ENCODE measurements at regions not wholly inside any gene's neighbourhood (a gene's known extent, or its start where the extent isn't known, plus 50 kb on each side); places are given as distances from the start of the nearest gene placed in this dataset.

GRCh38 chr20:4083098-4083865 is 65.3 kb upstream of the SMOX start:
- H3K36me3 ChIP-seq (replicated peaks; ENCODE audit: insufficient read depth, low read depth) = no peaks in the 10 kb centered on the region
- H3K9me3 ChIP-seq (ENCODE audit: low read depth) = no peaks in the 10 kb centered on the region
- H3K27me3 ChIP-seq = no peaks in the 10 kb centered on the region
- peaks cover 13% of the 10 kb centered on the region for H3K4me1 ChIP-seq (ENCODE audit: insufficient read depth)
- peak overlapping the region; percentile 60 for H3K4me2 ChIP-seq
- no peaks in the 10 kb centered on the region for H3K9me2 ChIP-seq (replicated peaks; ENCODE audit: insufficient read depth)
- H3K79me2 ChIP-seq = no peaks in the 10 kb centered on the region
- 9% methylated on average over 5 of the region's 11 CpGs for WGBS (ENCODE audit: low lambda C conversion rate, missing lambda C conversion rate)
- peak overlapping the region; percentile 42 for H2AFZ ChIP-seq
- TF ChIP-seq EZH2 (IDR thresholded peaks at IDR 0.05; ENCODE audit: borderline replicate concordance) = no peak
- TF ChIP-seq CTCF (IDR thresholded peaks at IDR 0.05; ENCODE audit: poor library complexity) = no peak
- no peak for TF ChIP-seq EZH2phosphoT487 (IDR thresholded peaks at IDR 0.05; ENCODE audit: low read depth, severe bottlenecking, unreplicated experiment)
- H4K20me1 ChIP-seq (ENCODE audit: insufficient read depth, poor library complexity, severe bottlenecking) = no peaks in the 10 kb centered on the region
- DNase-seq (ENCODE audit: low spot score) = no peak
- no peak overlapping the region for H3K4me3 ChIP-seq
- peak overlapping the region; percentile 54 for H3K27ac ChIP-seq

GRCh38 chr20:4082406-4083097 is 66.1 kb upstream of the SMOX start:
- Histone ChIP-seq H4K20me1 (ENCODE audit: insufficient read depth, poor library complexity, severe bottlenecking) (no peaks in the 10 kb centered on the region), H3K36me3 (replicated peaks; ENCODE audit: insufficient read depth, low read depth) (no peaks in the 10 kb centered on the region), H3K4me2 (peak overlapping the region; percentile 57), H3K4me1 (ENCODE audit: insufficient read depth) (peaks cover 13% of the 10 kb centered on the region), H3K9me2 (replicated peaks; ENCODE audit: insufficient read depth) (no peaks in the 10 kb centered on the region), H3K27me3 (no peaks in the 10 kb centered on the region), H3K9me3 (ENCODE audit: low read depth) (no peaks in the 10 kb centered on the region), H3K4me3 (no peak overlapping the region), H2AFZ (peak overlapping the region; percentile 41), H3K79me2 (no peaks in the 10 kb centered on the region), H3K27ac (peak overlapping the region; percentile 64)
- peak; percentile 74 for DNase-seq (ENCODE audit: low spot score)
- TF ChIP-seq EZH2 (IDR thresholded peaks at IDR 0.05; ENCODE audit: borderline replicate concordance) (no peak), EZH2phosphoT487 (IDR thresholded peaks at IDR 0.05; ENCODE audit: low read depth, severe bottlenecking, unreplicated experiment) (no peak), CTCF (IDR thresholded peaks at IDR 0.05; ENCODE audit: poor library complexity) (no peak)
- 39% methylated on average over 4 of the region's 7 CpGs for WGBS (ENCODE audit: low lambda C conversion rate, missing lambda C conversion rate)

GRCh38 chr20:4081421-4081820 is 66.1 kb upstream of the RNF24 start:
- WGBS (ENCODE audit: low lambda C conversion rate, missing lambda C conversion rate) = 92% methylated on average over 4 of the region's 4 CpGs

More at GRCh38 chr20:4081421-4081820, 66.1 kb upstream of the RNF24 start:
- H2AFZ ChIP-seq = no peak overlapping the region
- no peaks in the 10 kb centered on the region for H3K9me3 ChIP-seq (ENCODE audit: low read depth)
- H4K20me1 ChIP-seq (ENCODE audit: insufficient read depth, poor library complexity, severe bottlenecking) = no peaks in the 10 kb centered on the region
- H3K27me3 ChIP-seq = no peaks in the 10 kb centered on the region
- H3K9me2 ChIP-seq (replicated peaks; ENCODE audit: insufficient read depth) = no peaks in the 10 kb centered on the region
- no peaks in the 10 kb centered on the region for H3K36me3 ChIP-seq (replicated peaks; ENCODE audit: insufficient read depth, low read depth)
- no peak overlapping the region for H3K4me3 ChIP-seq
- TF ChIP-seq EZH2 (IDR thresholded peaks at IDR 0.05; ENCODE audit: borderline replicate concordance) (no peak), EZH2phosphoT487 (IDR thresholded peaks at IDR 0.05; ENCODE audit: low read depth, severe bottlenecking, unreplicated experiment) (no peak), CTCF (IDR thresholded peaks at IDR 0.05; ENCODE audit: poor library complexity) (no peak)
- no peaks in the 10 kb centered on the region for H3K79me2 ChIP-seq
- DNase-seq (ENCODE audit: low spot score) = no peak
- H3K27ac ChIP-seq = no peak overlapping the region
- peaks cover 13% of the 10 kb centered on the region for H3K4me1 ChIP-seq (ENCODE audit: insufficient read depth)
- H3K4me2 ChIP-seq = no peak overlapping the region

Measured in hepatocyte (in vitro differentiated cells).